H4 (cell line): ENCODE measurements at regions not wholly inside any gene's neighbourhood (a gene's known extent, or its start where the extent isn't known, plus 50 kb on each side); places are given as distances from the start of the nearest gene placed in this dataset.
"Not testable (repeated sequence)": the region's sequence is repeated elsewhere in the genome, so short reads cannot be mapped to it uniquely, and the experiment has no call there.

Experiments used
- DNase-seq: peaks from one replicate; pipeline ENCODE4 v3.0.0-alpha.2; 2015; ENCODE audit warnings: low spot score

DNA sequence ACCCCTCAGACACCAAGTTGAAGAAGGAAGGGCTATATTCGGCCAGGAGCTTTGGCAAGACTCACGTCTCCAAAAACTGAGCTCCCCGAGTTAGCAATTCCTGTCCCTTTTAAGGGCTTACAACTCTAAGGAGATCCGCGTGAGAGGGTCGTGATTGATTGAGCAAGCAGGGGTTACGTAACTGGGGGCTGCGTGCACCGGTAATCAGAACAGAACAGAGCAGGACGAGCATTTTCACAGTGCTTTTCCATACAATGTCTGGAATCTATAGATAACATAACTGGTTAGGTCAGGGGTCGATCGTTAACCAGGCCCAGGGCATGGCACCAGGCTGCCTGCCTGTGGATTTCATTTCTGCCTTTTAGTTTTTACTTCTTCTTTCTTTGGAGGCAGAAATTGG lies 245.3 kb upstream of the MME start:
- DNase-seq, result not testable (repeated sequence)

DNA sequence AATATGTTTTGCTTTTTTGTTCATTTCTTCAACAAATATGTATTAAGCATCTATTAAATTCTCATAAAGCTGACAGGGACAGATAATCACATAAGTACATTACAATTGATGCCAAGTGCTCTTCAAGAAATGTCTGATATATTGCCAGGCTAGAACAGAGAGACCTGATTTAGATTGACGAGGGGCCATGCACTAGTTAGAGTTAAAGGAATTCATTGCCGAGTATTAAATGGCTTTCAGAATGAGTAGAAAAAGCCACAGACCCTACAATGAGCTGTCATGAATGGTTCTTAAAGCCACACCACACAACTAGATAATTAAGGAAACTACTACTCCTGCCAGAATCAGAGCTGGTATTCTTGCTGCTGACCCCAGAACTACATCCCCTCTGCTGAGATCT lies 250.2 kb upstream of the MME start:
- DNase-seq, result no peak

DNA sequence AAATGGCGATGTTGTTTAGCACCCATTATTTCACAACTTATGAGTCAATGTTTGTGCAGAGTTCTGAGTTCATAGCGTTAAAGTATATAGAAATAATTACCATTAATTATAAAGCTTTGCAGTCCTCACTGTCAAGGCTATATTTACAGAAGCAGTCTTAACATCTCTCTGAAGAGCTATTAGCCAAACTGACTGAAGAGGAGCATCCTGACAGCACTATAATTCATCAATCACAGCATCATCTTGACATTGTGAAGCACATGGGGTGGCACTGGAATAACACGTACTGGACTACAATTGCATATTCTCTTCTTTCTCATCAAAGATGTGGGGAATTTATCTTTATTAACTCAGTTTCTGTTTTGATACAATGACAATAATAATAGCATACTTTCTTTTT lies 260.6 kb upstream of the MME start:
- no peak for DNase-seq

DNA sequence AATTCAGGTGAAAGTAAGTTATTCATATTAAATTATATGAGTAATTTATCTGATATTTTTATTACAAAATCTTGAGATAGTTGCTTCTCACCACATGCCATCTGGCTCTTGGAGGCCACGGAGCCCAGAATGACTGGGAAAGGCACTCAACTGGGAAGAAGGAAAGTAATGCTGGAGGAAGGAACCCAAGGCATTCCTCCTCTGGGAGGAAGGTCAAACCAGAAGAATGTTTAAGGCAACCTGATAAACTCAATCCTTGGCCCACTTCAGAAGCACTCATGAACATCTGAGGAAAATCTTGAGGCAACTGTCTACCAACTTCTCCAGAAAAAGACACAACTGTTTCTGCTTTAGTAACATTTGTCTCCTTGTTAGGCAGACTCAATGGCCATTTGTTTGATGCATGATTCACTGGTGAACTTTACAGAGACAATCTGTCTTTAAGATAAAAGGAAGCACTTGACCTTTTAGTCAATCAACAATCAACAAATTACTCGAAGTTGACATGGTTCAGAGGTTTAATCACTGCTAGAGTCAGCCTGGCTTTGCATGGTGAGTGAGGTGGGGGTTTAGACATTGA lies 261.4 kb upstream of the MME start:
- DNase-seq, result no peak

DNA sequence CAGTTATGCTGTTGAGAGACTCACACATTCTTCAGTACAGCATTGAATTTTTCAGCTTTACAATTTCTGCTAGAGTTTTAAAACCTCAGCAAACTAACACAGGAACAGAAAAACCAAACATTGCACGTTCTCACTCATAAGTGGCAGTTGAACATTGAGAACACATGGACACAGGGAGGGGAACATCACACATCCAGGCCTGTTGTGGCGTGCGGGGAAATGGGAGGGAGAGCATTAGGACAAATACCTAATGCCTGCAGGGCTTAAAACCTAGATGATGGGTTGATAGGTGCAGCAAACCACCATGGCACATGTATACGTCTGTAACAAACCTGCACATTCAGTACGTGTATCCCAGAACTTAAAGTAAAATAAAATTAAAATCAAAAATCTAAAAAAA lies 270.1 kb upstream of the MME start:
- not testable (repeated sequence) for DNase-seq

DNA sequence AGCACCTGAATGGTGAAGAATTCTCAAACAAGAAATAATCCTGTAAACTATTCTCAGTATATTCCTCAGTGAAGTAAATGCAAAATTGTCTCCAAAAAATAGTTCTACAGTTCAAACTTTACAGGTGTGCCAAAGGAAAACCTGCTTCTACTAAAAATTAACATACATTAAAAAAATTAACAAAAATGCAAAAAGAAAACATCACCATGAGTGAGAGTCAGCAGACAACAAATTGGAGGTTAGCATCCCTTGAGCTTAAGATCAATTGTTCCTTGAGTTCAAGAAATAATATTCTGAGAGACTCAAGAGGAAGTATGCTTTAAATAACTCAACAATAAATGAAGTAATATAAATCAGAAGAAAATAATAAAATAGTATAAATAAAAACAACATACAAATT lies 278.4 kb upstream of the MME start:
- DNase-seq, result no peak

DNA sequence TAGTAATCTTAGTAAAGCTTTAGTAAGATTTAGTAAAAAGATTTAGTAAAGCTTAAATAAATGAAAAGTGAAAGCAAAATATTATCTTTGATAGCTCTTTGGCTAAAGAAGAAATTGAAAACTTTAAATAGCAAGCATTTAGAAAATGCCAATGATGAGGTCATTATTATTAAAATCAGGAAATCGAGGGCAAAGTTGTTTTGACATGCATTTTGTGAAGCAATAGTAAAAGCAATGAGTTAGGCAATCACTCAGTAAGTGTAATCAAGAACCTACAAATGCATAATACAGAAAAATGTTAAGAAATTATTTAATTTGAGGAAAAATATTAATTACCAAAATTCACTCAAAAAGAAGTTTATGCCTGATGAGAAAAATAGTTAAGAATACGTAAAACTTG lies 280.3 kb upstream of the MME start:
- no peak for DNase-seq

DNA sequence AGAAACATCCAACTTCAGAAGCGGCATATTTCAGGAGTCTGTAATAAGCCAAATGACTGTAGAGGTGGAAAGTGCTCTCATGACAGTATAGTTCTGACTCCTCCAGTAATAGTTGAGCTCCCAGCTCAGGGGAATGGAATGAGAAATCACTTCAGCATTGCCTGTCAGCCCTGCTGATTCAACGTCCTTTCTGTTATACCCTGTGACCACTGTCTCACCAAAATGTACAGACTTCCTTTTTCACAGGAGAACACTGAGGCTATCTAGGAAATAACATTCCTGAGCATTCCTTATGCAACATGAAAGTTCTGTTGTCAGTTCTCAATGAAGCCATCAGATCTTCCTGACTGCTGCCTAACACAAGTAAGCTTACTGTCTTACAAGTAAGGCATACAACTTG lies 284.5 kb upstream of the MME start:
- DNase-seq, result peak; percentile 19

DNA sequence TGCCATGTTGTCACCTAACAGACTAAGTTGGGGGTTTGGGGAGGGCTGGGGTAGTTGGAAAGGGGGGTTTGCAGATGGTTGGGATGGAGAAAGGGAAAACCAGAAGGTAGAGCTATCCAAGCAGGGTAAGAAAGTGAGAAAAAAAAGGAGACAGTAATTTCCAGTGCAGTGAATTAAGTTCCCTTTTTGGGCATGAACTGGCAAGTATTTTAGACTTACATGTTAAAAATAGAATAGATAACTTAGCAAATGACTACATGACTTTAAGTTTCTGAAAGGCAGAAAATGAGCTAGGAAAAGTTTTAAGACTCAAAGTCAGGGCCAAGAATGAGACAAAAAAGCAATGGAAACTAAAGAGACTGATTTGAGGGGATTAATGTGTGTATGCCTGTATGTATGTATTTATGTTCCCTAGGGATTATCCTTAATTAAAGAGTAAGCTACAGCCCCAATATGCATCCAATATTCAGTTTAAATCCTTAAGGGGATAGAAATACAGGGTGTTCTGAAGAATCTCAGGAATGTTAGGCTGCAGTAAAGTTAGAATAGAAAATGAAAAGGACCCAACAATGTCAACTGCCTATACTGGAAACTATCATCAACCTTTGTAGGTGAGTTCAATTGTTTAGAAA lies 285.2 kb upstream of the MME start:
- DNase-seq, result no peak

DNA sequence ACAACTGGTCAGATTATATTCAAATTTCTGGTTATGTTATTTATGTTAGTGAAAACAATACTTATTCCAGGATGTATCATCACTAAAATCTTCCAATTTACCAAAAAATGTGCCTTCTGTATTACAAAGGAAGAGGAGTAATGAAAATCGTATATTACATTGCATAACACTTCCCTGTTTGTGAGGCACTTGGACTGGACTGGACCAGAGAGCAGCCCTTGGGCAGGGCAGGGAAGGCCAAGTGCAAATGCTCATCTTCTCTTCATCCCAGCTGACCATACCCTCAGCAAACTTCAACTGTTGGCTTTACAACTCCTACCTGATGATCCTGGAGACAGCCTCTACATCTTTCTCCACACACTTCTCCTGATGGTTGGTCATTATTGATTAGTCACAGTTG lies 285.7 kb upstream of the MME start:
- no peak for DNase-seq

DNA sequence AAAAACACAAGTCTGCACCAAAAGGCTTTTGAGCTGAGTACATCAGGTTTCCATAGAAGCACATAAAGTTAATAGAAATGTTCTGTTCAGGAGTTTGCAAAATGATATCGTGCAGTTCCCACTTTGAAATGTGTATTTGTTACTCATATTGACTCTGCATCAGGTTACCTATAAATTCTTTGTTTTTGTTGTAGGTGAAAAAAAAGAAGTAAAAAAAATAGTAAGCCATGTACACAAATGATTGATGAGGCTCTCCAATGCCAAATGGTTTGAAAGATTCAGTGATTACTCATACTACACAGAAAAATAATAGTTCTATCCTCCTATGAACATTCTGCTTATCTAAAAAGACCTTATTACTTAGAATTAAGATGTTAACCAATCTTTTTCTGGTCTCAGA lies 287.3 kb upstream of the MME start:
- DNase-seq, result no peak

DNA sequence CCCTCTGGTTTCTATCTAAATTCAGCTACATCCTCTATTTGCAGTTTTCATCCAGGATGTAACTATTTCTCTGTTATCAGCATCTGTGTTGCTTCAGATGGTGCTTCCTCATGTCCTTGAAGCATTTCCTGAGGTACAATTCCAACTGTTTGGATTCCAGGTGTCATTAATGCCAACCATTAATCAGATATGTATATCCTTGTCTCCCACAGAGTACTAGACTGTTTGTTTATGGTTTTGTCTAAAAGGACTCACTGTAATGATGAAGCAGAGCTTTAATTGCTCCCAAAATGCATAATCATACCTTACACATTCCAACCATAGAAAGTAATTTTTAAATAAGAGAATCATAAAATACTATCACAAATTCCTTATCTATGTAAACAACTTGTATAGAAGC lies 288.5 kb upstream of the MME start:
- DNase-seq, result no peak

DNA sequence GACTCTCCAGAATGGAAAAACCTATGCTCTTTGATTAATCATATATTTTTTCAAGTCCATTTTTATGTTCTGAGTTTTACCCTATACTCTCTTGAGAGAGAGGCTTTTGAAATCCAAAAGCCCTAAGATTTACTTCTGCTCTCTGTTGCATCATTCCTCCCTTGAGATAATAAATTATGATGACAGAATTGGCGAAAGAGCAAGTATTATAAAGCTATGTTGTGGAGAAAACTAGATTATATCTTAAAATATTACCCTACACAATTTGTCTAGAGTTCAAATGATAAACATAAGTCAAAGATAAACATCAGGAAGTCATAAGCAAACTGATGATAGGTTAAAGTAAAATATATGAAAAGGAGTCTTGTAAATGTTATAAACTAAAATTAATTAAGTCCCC lies 293.4 kb upstream of the MME start:
- no peak for DNase-seq

DNA sequence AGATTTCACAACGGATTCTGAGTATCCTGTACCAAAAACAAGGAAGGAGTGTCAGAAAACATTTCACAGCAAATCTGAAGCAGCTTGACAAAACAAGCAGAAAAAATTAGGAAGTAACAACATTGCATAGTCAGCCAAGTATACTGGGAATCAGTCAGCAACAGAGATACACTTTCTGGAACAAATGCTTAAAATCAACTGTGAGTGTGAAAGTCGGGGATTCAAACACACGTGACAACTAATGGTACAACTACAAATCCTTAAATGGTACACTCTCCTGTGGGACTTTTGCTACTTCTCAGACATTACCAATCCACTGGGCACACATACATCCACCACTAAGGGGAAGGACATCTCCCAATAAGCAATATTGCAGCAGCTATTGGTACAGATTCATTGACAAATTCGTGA lies 296.6 kb upstream of the MME start:
- no peak for DNase-seq

DNA sequence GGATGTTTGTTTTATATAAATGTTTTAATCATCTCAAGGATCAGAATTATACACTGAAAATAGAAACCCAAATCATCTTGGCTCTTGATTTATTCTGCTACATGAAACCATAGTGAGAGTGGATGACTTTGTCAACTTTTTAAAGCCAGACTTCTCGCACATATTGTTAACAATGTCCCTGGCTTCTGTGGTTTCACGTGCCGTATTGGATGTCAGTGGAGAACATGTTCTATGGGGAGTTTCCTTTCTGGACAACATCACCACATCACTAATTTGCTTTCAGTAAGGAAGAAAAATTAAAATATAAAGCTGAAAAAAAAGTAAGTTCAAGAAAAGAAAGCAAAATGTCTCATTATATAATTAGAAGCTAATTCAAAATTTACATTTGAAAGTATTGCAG lies 297.1 kb upstream of the MME start:
- no peak for DNase-seq

DNA sequence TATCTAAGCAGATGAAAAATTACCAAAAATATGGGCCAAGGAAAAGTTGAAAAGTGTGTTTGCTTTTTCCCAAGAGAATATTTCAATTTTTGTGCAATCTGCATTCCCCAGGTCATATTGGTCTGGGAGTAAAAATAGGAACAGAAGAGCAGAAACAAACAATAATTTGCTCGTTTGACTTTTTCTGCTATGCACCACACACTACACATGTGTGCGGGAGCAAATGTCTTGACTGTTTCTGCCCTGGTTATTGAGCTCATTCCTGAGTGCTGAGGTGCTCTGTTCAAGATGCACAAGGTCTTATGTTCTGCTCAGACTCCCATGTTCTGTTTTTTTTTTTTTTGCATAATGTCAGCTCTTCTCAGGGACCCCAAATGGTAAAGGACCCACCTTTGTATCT lies 298.0 kb upstream of the MME start:
- no peak for DNase-seq

DNA sequence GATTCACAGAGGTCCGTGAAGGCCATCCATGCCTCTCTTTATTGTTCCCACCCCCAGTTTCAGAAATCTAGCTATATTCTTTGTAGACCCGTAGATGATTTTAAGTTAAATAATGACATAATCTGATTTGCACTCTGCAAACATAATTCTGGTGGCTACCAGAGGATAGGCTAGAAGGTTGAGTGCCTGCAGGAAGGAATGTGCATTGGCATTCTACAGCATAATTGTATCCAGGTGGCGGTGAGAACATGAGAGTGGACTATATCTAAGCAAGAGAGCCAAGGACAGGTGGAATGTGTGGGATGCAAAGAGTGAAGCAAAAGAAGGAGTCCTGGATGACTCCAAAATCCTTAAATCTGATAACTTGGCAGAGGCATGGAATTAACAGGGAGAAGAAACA lies 298.5 kb upstream of the MME start:
- no peak for DNase-seq

DNA sequence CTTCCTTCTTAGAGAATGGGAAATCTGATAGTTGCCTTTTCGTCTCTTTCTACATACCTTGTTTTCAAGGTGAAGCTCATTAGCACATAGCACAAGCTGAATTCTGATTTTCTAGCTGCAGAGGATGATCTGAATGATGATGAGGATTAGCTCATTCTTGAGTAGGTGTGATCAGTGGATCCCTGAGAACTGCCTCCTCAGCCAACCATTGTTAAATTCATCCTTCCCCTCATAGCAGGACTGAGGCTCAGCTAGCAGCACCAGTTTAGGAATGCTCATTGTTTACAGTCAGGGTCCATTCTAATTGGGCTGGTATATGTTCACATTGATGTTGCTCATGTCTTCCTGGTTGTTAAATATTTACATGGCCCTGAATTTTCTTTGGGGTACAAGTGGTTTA lies 299.9 kb upstream of the MME start:
- no peak for DNase-seq

DNA sequence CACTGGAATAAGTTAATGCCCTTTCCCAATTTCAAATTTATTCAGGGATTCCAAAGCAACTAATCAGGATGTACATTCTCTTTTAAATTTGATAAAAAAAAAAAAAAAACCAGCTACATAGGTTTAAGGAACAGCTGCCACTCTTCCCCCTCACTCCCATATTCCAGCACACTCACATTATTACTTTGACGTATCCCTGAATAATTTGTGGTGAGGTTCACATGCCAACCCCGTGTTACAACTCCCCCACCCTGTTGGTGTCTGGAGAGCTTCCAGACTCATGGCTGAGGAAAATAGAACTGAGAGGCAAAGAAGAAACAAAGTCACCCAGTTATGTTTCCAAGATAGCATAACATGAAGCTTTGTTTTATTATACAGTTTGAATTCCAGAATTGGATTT lies 300.5 kb upstream of the MME start:
- DNase-seq, result peak; percentile 57

DNA sequence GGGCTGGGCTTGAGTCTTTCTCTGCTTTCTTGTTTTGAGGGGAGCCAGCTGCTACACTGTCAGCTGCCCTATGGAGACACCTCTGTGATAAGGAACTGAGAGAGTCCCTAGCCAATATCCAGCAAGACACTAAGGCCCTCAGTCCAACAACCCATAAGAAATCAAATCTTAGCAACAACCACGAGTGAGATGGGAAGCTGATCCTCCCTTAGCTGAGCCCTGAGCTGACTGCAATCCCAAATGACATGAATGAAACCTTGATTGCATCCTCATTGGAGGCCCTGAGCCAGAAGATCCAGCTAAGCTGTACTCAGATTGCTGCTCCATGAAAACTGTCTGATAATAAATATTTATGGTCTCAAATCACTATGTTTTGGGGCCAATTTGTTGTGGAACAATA lies 302.1 kb upstream of the MME start:
- DNase-seq, result no peak

DNA sequence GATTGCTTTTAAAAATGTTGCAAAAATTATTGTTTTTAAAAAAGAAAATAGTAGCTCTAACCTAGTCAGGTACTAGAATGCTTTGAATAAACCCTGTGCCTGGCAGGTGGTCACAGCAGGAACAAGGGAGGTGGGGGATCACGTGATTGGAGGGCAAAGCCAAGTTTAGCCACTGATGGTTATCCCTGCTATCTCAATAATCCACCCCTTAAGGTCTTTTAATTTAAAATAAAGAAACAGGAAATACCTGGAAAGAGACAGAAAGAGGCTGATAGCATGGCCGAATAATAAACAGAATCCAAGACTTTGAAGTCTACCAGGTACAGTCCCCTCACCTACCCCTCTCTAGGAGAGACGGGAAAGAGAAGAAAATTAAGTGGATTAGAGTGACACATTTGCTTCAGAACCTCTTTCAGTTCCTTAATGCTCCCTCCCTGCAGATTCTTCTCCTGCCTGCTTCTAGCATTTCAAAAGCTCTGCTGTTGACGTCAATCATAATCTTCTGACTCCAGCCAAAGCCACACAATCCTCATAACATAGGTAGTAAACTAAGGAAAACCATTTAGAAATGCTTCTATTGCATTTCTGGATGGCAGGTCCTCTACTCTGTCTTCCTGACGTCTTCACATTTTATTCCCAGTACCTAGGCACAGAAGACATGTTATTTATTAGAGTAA lies 303.4 kb upstream of the MME start:
- DNase-seq, result no peak

DNA sequence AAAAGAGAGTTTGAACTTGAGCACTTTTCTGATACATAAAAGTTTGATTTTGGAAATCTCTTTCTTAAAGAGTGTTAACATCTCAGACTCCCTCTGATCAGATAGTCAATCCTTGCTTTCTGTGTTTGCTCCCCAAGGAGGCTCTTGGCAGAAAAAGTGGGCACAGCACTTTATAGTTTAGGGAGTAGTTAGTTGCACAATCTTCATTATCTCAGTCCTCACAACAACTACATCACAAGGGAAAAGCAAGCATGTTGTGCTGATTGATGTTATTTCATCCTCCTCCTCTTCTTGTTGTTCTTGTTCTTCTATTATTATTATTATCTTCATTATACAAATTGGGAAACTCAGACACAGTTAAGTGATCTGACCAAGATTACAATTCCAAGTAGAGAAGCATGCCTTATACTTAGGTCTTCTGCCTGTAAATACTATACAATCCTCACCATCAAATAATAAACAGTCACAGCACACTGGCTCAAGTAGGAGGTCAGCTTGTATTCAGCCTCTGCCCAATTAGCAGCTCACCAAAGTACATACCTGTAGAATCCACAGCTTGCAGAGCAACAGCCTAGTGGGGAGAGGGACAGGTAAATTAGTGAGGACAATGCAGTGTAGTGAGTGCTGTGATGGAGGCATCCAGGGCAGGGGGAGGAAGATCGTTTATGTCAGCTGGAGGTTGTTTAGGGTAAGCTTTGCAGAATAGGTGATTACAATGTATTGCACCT lies 304.1 kb upstream of the MME start:
- no peak for DNase-seq
